Adrenal gland (tissue), 9 donors: ENCODE measurements at regions not wholly inside any gene's neighbourhood (a gene's known extent, or its start where the extent isn't known, plus 50 kb on each side); places are given as distances from the start of the nearest gene placed in this dataset.

Experiments used
- DNase-seq, 7 donors: peaks; one replicate each; pipeline ENCODE4 v3.0.0-alpha.2; 2019 to 2020
- H3K27ac ChIP-seq, 5 donors: fragments of 200-600 bp; sonication (generic) in 4 of 5; 1 replicate in 3 of 5; 2 replicates in 2 of 5; pipeline versions ENCODE4 v1.5.1 to v1.8.0; 2016 to 2020; ENCODE audit warnings: mild to moderate bottlenecking in 1 of 5
- H3K27me3 ChIP-seq: fragments of 200-600 bp; 2 replicates; pipeline ENCODE4 v1.8.0; 2021
- H3K36me3 ChIP-seq, 2 donors: fragments of 200-600 bp; replicated peaks in 1 of 2; 1 replicate in 1 of 2; 2 replicates in 1 of 2; pipeline versions ENCODE4 v1.5.1 to v1.8.0; 2018 to 2022
- H3K4me1 ChIP-seq, 2 donors: fragments of 200-600 bp; replicated peaks in 1 of 2; 1 replicate in 1 of 2; 2 replicates in 1 of 2; pipeline versions ENCODE4 v1.5.1 to v1.8.0; 2018 to 2021
- H3K4me3 ChIP-seq, 4 donors: fragments of 200-600 bp; sonication (generic) in 3 of 4; one replicate each; pipeline ENCODE4 v1.5.1; 2016 to 2018
- H3K9me3 ChIP-seq, 3 donors: fragments of 200-600 bp; sonication (generic) in 1 of 3; replicated peaks in 1 of 3; 1 replicate in 2 of 3; 2 replicates in 1 of 3; pipeline versions ENCODE4 v1.5.1 to v1.8.0; 2016 to 2021
- CTCF ChIP-seq, 6 experiments: fragments of 450-650 bp in 4 of 6; fragments of 200-600 bp in 2 of 6; sonication (generic) in 1 of 6; IDR thresholded peaks; 1 replicate in 5 of 6; 2 replicates in 1 of 6; pipeline versions ENCODE4 v1.5.1 to v1.8.0; 2016 to 2021; ENCODE audit warnings: antibody characterized with exemption in 6 of 6, mild to moderate bottlenecking in 2 of 6, moderate library complexity in 1 of 6
- POLR2A ChIP-seq, 2 donors: fragments of 450-650 bp; IDR thresholded peaks; one replicate each; pipeline ENCODE4 v1.6.1; 2017; ENCODE audit warnings: antibody characterized with exemption in 2 of 2, mild to moderate bottlenecking in 2 of 2, moderate library complexity in 1 of 2
- WGBS, 4 donors: extraction: QIAGEN DNeasy Blood & Tissue Kit in 2 of 4; methylation state at CpG; one replicate each; pipeline versions ENCODE4 v1.1.5 to v1.1.7; 2013 to 2017; 5-methylcytosine and 5-hydroxymethylcytosine counted together
- intact Hi-C, 2 donors: fragments of 100-400 bp; cut with DNase I; formaldehyde crosslinking; loops; one replicate each; pipeline versions ENCODE4 v1.14.1 to v1.15.0; 2022 to 2023
- donor health status: healthy with polysubstance abuse.
- donor health status: Bipolar disorder and iron deficiency.
- donor health status: DM: yes; HTN: yes; CAD: no.
- donor health status: DM: no; HTN: no; CAD: no.
- donor health status: DM: no; HTN: no; CAD: no.

- Histone ChIP-seq H3K4me3 (no peak overlapping the region), H3K27me3 (peaks cover 17% of the 10 kb centered on the region), H3K27ac (no peak overlapping the region), H3K9me3 (no peaks in the 10 kb centered on the region), H3K36me3 (no peaks in the 10 kb centered on the region), H3K4me1 (no peaks in the 10 kb centered on the region)
- WGBS, 4 donors: 65 to 80% (median 72%) methylated on average over 6 of the region's 6 CpGs
- intact Hi-C loops: no loop called here
- DNase-seq: no peak
- TF ChIP-seq CTCF (IDR thresholded peaks at IDR 0.05): no peak
- TF ChIP-seq POLR2A (IDR thresholded peaks at IDR 0.05): no peak
These were observed 55.7 kb upstream of the CDKN2AIP start for GRCh38 chr4:183388777-183389176.

- Histone ChIP-seq H3K27me3 (peaks cover 11% of the 10 kb centered on the region), H3K4me3 (no peak overlapping the region), H3K36me3 (no peaks in the 10 kb centered on the region), H3K27ac (no peak overlapping the region), H3K4me1 (no peaks in the 10 kb centered on the region), H3K9me3 (no peaks in the 10 kb centered on the region)
- TF ChIP-seq CTCF (IDR thresholded peaks at IDR 0.05) (no peak), POLR2A (IDR thresholded peaks at IDR 0.05) (no peak)
- WGBS, 4 donors: 73 to 80% (median 79%) methylated on average over 5 of the region's 5 CpGs
- no peak for DNase-seq
- intact Hi-C loops: no loop called here
These were observed 54.1 kb upstream of the CDKN2AIP start for GRCh38 chr4:183390374-183390773.

- DNase-seq: no peak
- WGBS, 4 donors: 45 to 57% (median 52%) methylated on average over 3 of the region's 3 CpGs
- no peaks in the 10 kb centered on the region for H3K36me3 ChIP-seq
- TF ChIP-seq CTCF (IDR thresholded peaks at IDR 0.05) (no peak), POLR2A (IDR thresholded peaks at IDR 0.05) (no peak)
- H3K4me3 ChIP-seq: no peak overlapping the region
- no peak overlapping the region for H3K27ac ChIP-seq
- H3K4me1 ChIP-seq: no peaks in the 10 kb centered on the region
- intact Hi-C loops: no loop called here
- no peaks in the 10 kb centered on the region for H3K9me3 ChIP-seq
- H3K27me3 ChIP-seq: peaks cover 11% of the 10 kb centered on the region
These were observed 53.2 kb upstream of the CDKN2AIP start for GRCh38 chr4:183391204-183391603.

- Histone ChIP-seq H3K27me3 (peaks cover 11% of the 10 kb centered on the region), H3K4me3 (no peak overlapping the region), H3K4me1 (no peaks in the 10 kb centered on the region), H3K9me3 (no peaks in the 10 kb centered on the region), H3K36me3 (no peaks in the 10 kb centered on the region), H3K27ac (no peak overlapping the region)
- WGBS, 4 donors: 70 to 84% (median 76%) methylated on average over 2 to 3 of the region's 3 CpGs
- DNase-seq: no peak
- TF ChIP-seq CTCF (IDR thresholded peaks at IDR 0.05): no peak
- TF ChIP-seq POLR2A (IDR thresholded peaks at IDR 0.05): no peak
- intact Hi-C loops: no loop called here
These were observed 52.1 kb upstream of the CDKN2AIP start for GRCh38 chr4:183392377-183392776.
